Right lobe of liver (tissue), 4 donors: ENCODE measurements at regions not wholly inside any gene's neighbourhood (a gene's known extent, or its start where the extent isn't known, plus 50 kb on each side); places are given as distances from the start of the nearest gene placed in this dataset.

ENCODE experiments used
- CTCF ChIP-seq, 4 donors: fragments of 200-600 bp in 3 of 4; fragments of 450-650 bp in 1 of 4; IDR thresholded peaks; one replicate each; pipeline versions ENCODE4 v1.5.1 to v1.8.0; 2016 to 2022; ENCODE audit warnings: antibody characterized with exemption in 4 of 4, mild to moderate bottlenecking in 2 of 4
- POLR2A ChIP-seq: fragments of 450-650 bp; IDR thresholded peaks from one replicate; pipeline ENCODE4 v1.6.1; 2017; ENCODE audit warnings: antibody characterized with exemption, mild to moderate bottlenecking
- donor health status: DM: no; HTN: no; CAD: no.
- donor health status: DM: no; HTN: no; CAD: no.
- donor health status: DM: no; HTN: yes; CAD: no.

GRCh38 chr6:83792846-83793245 is 60.3 kb upstream of the RIPPLY2 start:
- TF ChIP-seq CTCF (IDR thresholded peaks at IDR 0.05) (no peak), POLR2A (no peak)
